WTC11 (cell line): ENCODE measurements at regions not wholly inside any gene's neighbourhood (a gene's known extent, or its start where the extent isn't known, plus 50 kb on each side); places are given as distances from the start of the nearest gene placed in this dataset.

ENCODE experiments used
- CREB1 ChIP-seq: sonication (generic); formaldehyde crosslinking; IDR thresholded peaks from 2 replicates; pipeline ENCODE4 v1.8.0; 2023; ENCODE audit warnings: mild to moderate bottlenecking, missing genetic modification reagents
- ESRRA ChIP-seq: sonication (generic); formaldehyde crosslinking; IDR thresholded peaks from 2 replicates; pipeline ENCODE4 v1.8.1; 2022; ENCODE audit warnings: mild to moderate bottlenecking, missing genetic modification reagents, borderline replicate concordance
- ETV6 ChIP-seq: sonication (generic); formaldehyde crosslinking; IDR thresholded peaks from 2 replicates; pipeline ENCODE4 v1.8.1; 2022; ENCODE audit warnings: mild to moderate bottlenecking, missing genetic modification reagents
- JAZF1 ChIP-seq: fragments of 250-450 bp; sonication (Bioruptor Pico); IDR thresholded peaks from 2 replicates; pipeline ENCODE4 v1.9.0; 2021; ENCODE audit warnings: moderate library complexity, mild to moderate bottlenecking, inconsistent platforms
- NFYB ChIP-seq: sonication (generic); formaldehyde crosslinking; conservative IDR thresholded peaks from 2 replicates; pipeline ENCODE4 v1.8.0; 2022; ENCODE audit warnings: low read depth, missing genetic modification reagents
- NR2C2 ChIP-seq: sonication (generic); formaldehyde crosslinking; IDR thresholded peaks from 2 replicates; pipeline ENCODE4 v1.8.0; 2022; ENCODE audit warnings: mild to moderate bottlenecking, missing genetic modification reagents
- SP1 ChIP-seq: sonication (generic); formaldehyde crosslinking; conservative IDR thresholded peaks from 2 replicates; pipeline ENCODE4 v1.8.1; 2022; ENCODE audit warnings: missing genetic modification reagents
- TF ChIP-seq, protein P1 (sequence below): sonication (generic); formaldehyde crosslinking; IDR thresholded peaks from 2 replicates; pipeline ENCODE4 v1.8.1; 2022; ENCODE audit warnings: low read depth, missing genetic modification reagents, borderline replicate concordance
- TF ChIP-seq, protein P2 (sequence below): fragments of 200-600 bp; IDR thresholded peaks from 2 replicates; pipeline ENCODE4 v1.8.0; 2022; ENCODE audit warnings: antibody characterized with exemption
- TF ChIP-seq, protein P3 (sequence below): sonication (generic); formaldehyde crosslinking; IDR thresholded peaks from 2 replicates; pipeline ENCODE4 v1.8.0; 2022; ENCODE audit warnings: mild to moderate bottlenecking, missing genetic modification reagents
- TF ChIP-seq, protein P4 (sequence below): sonication (generic); formaldehyde crosslinking; IDR thresholded peaks from 2 replicates; pipeline ENCODE4 v1.8.1; 2023; ENCODE audit warnings: mild to moderate bottlenecking, moderate library complexity, missing genetic modification reagents
- TF ChIP-seq, protein P5 (sequence below): sonication (generic); formaldehyde crosslinking; IDR thresholded peaks from 2 replicates; pipeline ENCODE4 v1.8.0; 2022; ENCODE audit warnings: mild to moderate bottlenecking, missing genetic modification reagents

DNA sequence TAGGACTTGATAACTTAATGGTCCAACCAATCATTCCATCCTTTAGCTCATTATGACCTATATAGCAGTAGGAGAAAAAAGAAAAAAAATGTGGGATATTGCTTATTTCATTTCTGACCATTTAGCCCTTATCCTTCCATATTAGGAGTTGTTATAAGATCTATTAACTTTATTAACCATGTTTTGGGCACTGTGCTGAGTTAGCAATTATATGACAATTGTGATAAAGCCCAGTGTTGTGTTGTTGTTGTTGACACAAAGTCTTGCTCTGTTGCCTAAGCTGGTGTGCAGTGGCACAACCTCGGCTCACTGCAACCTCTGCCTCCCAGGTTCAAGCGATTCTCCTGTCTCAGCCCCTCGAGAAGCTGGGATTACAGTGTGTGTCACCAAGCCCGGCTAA is 569.7 kb upstream of the FOXG1 start:
- TF ChIP-seq, protein P1, sequence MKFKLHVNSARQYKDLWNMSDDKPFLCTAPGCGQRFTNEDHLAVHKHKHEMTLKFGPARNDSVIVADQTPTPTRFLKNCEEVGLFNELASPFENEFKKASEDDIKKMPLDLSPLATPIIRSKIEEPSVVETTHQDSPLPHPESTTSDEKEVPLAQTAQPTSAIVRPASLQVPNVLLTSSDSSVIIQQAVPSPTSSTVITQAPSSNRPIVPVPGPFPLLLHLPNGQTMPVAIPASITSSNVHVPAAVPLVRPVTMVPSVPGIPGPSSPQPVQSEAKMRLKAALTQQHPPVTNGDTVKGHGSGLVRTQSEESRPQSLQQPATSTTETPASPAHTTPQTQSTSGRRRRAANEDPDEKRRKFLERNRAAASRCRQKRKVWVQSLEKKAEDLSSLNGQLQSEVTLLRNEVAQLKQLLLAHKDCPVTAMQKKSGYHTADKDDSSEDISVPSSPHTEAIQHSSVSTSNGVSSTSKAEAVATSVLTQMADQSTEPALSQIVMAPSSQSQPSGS, result no peak
- TF ChIP-seq NR2C2 (CRISPR knock-in tag), result no peak
- TF ChIP-seq, protein P2, sequence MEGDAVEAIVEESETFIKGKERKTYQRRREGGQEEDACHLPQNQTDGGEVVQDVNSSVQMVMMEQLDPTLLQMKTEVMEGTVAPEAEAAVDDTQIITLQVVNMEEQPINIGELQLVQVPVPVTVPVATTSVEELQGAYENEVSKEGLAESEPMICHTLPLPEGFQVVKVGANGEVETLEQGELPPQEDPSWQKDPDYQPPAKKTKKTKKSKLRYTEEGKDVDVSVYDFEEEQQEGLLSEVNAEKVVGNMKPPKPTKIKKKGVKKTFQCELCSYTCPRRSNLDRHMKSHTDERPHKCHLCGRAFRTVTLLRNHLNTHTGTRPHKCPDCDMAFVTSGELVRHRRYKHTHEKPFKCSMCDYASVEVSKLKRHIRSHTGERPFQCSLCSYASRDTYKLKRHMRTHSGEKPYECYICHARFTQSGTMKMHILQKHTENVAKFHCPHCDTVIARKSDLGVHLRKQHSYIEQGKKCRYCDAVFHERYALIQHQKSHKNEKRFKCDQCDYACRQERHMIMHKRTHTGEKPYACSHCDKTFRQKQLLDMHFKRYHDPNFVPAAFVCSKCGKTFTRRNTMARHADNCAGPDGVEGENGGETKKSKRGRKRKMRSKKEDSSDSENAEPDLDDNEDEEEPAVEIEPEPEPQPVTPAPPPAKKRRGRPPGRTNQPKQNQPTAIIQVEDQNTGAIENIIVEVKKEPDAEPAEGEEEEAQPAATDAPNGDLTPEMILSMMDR, result no peak
- TF ChIP-seq, protein P3, sequence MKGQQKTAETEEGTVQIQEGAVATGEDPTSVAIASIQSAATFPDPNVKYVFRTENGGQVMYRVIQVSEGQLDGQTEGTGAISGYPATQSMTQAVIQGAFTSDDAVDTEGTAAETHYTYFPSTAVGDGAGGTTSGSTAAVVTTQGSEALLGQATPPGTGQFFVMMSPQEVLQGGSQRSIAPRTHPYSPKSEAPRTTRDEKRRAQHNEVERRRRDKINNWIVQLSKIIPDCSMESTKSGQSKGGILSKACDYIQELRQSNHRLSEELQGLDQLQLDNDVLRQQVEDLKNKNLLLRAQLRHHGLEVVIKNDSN (CRISPR knock-in tag), result no peak
- no peak for TF ChIP-seq JAZF1 (CRISPR knock-in tag)
- TF ChIP-seq, protein P4, sequence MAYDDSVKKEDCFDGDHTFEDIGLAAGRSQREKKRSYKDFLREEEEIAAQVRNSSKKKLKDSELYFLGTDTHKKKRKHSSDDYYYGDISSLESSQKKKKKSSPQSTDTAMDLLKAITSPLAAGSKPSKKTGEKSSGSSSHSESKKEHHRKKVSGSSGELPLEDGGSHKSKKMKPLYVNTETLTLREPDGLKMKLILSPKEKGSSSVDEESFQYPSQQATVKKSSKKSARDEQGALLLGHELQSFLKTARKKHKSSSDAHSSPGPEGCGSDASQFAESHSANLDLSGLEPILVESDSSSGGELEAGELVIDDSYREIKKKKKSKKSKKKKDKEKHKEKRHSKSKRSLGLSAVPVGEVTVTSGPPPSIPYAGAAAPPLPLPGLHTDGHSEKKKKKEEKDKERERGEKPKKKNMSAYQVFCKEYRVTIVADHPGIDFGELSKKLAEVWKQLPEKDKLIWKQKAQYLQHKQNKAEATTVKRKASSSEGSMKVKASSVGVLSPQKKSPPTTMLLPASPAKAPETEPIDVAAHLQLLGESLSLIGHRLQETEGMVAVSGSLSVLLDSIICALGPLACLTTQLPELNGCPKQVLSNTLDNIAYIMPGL (CRISPR knock-in tag), result no peak
- no peak for TF ChIP-seq NFYB (CRISPR knock-in tag)
- no peak for TF ChIP-seq ETV6 (CRISPR knock-in tag)
- TF ChIP-seq SP1, result no peak
- TF ChIP-seq, protein P5, sequence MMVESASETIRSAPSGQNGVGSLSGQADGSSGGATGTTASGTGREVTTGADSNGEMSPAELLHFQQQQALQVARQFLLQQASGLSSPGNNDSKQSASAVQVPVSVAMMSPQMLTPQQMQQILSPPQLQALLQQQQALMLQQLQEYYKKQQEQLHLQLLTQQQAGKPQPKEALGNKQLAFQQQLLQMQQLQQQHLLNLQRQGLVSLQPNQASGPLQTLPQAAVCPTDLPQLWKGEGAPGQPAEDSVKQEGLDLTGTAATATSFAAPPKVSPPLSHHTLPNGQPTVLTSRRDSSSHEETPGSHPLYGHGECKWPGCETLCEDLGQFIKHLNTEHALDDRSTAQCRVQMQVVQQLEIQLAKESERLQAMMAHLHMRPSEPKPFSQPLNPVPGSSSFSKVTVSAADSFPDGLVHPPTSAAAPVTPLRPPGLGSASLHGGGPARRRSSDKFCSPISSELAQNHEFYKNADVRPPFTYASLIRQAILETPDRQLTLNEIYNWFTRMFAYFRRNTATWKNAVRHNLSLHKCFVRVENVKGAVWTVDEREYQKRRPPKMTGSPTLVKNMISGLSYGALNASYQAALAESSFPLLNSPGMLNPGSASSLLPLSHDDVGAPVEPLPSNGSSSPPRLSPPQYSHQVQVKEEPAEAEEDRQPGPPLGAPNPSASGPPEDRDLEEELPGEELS (CRISPR knock-in tag), result no peak
- no peak for TF ChIP-seq CREB1 (CRISPR knock-in tag)
- TF ChIP-seq ESRRA (CRISPR knock-in tag), result no peak
